ENCODE measurements at regions not wholly inside any gene's neighbourhood (a gene's known extent, or its start where the extent isn't known, plus 50 kb on each side); places are given as distances from the start of the nearest gene placed in this dataset.

DNA sequence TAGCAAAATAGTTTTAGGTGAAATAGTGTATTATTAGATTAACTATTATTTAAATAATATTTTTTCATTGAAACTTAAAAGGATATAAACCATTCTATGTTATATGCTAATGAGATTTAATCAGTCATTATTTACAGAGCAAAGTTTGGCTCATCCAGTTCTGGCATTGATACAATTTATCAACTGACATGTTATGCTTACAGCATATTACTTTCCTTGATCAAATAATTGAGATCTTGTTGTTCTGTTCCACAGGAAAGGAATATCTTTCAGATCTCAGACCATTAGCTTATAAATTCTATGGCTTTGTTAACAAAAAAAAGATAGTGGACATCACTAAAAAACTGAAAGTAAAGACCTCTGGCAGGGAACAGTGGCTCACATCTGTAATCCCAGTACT is 403.0 kb downstream of the ZFHX3 start:
- TF ChIP-seq YY1 (tag by site-specific recombination; IDR thresholded peaks at IDR 0.05) (no peak), ZNF324 (tag by site-specific recombination; IDR thresholded peaks at IDR 0.05) (no peak), GLIS1 (tag by site-specific recombination; IDR thresholded peaks at IDR 0.05) (no peak)
- TF ChIP-seq, protein P1, sequence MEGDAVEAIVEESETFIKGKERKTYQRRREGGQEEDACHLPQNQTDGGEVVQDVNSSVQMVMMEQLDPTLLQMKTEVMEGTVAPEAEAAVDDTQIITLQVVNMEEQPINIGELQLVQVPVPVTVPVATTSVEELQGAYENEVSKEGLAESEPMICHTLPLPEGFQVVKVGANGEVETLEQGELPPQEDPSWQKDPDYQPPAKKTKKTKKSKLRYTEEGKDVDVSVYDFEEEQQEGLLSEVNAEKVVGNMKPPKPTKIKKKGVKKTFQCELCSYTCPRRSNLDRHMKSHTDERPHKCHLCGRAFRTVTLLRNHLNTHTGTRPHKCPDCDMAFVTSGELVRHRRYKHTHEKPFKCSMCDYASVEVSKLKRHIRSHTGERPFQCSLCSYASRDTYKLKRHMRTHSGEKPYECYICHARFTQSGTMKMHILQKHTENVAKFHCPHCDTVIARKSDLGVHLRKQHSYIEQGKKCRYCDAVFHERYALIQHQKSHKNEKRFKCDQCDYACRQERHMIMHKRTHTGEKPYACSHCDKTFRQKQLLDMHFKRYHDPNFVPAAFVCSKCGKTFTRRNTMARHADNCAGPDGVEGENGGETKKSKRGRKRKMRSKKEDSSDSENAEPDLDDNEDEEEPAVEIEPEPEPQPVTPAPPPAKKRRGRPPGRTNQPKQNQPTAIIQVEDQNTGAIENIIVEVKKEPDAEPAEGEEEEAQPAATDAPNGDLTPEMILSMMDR (tag by site-specific recombination; IDR thresholded peaks at IDR 0.05) = no peak
